ENCODE measurements at regions not wholly inside any gene's neighbourhood (a gene's known extent, or its start where the extent isn't known, plus 50 kb on each side); places are given as distances from the start of the nearest gene placed in this dataset.
"Not testable (repeated sequence)": the region's sequence is repeated elsewhere in the genome, so short reads cannot be mapped to it uniquely, and the experiment has no call there.

DNA sequence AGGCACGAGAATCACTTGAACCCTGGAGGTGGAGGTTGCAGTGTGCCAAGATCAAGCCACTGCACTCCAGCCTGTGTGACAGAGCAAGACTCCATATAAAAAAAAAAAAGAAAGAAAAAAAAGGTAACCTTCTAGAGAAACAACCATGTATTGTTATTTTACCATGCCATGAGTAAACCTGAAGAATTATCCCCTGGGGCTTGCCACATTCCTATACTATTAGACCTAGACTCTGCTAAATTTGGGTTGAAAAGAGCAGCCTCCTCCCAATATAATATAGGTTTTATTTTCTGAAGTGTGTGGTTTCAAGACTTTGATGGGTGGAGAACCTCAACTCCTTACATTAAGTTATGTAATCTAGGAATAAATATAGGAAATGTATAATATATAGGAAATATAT, 118.0 kb upstream of the KCTD3 start:
- in situ Hi-C loops (cut with HindIII; ENCODE audit: low sequenced_read_pairs); DNase-seq (ENCODE audit: low spot score): not testable (repeated sequence)

DNA sequence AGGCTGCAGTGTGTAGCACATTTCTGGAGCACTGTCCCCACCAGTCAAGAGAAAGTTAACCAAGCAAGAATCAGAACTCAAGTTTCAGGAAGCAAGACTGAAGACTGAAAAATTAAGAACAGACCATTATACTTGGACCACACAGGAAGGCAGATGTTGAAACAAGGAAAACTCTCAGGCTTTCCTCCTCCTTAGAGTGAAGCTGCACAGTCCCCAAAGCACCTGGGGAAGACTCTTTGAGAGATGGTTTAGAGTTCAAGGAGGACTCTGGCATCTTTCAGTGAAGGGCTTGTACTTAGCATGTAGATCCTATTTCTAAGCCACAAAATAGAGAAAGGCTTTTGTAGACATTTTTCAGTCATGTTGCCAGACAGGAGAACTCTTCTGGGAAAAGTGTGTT, 113.7 kb upstream of the KCTD3 start:
- in situ Hi-C loops (cut with HindIII; ENCODE audit: low sequenced_read_pairs), result no loop called here
- DNase-seq (ENCODE audit: low spot score), result no peak

DNA sequence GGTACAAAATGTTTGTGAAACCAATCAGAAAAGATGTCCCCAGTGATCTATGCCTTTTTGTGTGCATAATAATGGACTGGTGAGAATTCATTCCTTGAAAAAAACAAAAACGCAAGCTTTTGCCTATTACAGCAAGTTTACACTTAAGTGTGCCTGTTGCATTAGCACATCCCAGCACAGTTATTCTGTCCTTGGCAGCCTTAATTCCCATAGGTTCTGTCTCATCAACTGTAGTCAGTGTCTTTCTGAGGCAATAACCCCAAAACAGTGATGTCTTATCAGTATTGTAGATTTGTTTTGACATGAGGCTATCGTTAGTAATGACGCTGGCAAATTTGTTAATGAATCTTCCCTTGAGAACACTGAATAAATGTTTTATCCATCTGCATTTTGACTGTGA, 109.9 kb upstream of the KCTD3 start:
- in situ Hi-C loops (cut with HindIII; ENCODE audit: low sequenced_read_pairs), result no loop called here
- DNase-seq (ENCODE audit: low spot score), result no peak

DNA sequence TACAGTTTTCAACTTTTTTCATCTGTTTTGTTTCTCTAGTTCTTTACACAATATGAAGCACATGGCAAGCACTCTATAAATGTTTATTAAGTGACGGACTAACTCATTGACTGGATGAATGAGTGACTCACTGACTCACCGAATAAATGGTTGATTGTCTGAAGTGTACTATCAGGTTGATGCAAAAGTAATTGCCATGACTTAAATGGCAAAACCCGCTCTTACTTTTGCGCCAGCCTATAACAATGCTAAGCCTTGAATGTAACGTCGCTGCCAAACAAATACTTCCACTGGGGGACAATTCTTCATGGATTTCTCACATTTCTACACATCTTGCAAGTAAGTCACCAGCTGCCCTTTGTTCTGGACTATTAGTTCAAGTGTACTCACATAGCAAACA, 109.0 kb upstream of the KCTD3 start:
- DNase-seq (ENCODE audit: low spot score), result no peak
- in situ Hi-C loops (cut with HindIII; ENCODE audit: low sequenced_read_pairs), result no loop called here

DNA sequence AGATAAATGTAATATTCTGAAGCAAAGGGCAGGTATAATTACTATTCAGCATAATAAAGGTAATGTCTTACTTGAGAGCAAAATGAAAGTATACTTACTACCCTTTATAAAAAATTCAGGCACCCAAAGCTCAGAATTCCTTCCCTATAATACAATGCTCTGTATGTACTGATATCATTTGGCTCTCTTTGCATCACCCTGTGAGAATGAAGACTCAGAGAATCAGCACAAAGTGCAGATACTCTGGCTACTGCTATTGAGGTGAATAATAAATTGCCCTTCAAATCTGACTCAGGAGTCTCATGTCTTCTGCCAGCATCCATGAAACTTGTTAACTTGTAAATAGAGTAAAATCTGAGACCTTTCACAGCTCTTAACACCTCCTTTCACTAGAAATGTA, 108.5 kb upstream of the KCTD3 start:
- DNase-seq (ENCODE audit: low spot score), result no peak
- in situ Hi-C loops (cut with HindIII; ENCODE audit: low sequenced_read_pairs), result no loop called here

DNA sequence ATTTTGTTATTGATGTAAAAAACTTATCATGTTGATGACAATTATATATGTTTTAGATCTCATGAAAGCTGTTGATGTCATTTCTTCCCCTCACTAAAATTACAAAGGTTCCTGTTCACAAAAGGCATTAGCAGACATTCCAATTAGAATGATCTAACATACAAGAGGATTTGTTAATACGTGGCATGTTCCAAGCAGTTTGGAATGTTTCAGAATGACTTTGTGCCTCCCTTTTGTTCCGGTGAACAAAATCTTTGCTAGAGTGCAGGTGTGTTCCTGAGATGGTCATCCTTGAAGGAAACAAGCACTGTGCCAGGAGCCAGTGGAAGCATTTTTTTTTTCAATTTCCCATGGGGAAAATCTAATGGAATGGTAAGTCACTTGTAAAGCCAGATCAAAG, 108.0 kb upstream of the KCTD3 start:
- no peak for DNase-seq (ENCODE audit: low spot score)
- in situ Hi-C loops (cut with HindIII; ENCODE audit: low sequenced_read_pairs), result no loop called here

DNA sequence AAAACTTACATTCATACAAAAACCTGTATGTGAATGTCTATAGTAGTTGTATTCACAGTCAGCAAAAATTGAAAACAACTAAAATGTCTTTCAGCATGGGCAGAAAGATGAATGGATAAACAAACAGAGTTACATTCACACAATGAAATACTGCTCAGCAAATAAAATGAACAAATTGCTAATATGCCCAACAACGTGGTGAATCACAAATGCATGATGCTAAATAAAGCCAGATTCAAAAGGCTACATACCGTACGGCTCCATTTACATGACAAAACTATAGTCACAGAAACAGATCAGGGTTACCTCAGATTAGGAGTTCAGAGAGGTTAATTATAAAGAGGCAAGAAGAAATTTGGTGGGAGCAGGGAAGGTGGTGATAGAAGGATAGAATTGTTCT, 100.7 kb upstream of the KCTD3 start:
- in situ Hi-C loops (cut with HindIII; ENCODE audit: low sequenced_read_pairs), result no loop called here
- no peak for DNase-seq (ENCODE audit: low spot score)

DNA sequence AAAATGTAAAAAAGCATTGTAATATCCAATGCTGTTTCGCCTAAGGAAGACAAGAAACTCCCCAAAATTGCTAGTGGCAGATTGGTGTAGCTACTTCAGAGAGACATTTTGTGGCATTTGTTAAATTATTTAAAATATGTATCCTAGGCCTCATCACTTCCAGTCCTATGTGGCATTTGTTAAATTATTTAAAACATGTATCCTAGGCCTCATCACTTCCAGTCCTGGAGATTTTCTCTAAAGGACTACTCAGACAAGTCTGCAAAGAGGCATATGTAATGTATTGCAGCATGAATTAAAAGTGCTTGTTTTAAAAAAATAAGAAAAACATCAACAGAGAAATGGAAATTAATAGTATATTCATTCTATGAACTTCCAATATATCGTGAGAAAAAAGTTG, 95.6 kb upstream of the KCTD3 start:
- in situ Hi-C loops (cut with HindIII; ENCODE audit: low sequenced_read_pairs), result no loop called here
- DNase-seq (ENCODE audit: low spot score), result no peak

DNA sequence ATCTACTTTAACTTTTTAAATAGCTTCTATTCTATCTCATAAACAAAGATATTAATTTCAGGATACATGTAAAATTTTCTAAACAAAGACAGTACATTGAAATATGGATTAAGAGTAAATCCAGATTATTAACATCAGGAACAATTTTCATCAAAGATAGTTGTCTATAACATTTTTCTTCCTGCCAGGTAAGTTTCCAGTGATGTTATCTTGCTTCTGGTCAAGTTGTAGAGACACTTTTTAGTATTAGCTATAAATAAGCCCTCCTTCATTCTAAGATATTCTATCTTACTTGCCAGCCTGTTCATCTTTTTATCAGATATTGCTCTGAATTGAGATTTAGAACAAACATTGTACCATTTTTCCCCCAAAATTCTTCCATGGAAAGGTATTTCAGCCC, 94.4 kb upstream of the KCTD3 start:
- in situ Hi-C loops (cut with HindIII; ENCODE audit: low sequenced_read_pairs), result no loop called here
- no peak for DNase-seq (ENCODE audit: low spot score)

DNA sequence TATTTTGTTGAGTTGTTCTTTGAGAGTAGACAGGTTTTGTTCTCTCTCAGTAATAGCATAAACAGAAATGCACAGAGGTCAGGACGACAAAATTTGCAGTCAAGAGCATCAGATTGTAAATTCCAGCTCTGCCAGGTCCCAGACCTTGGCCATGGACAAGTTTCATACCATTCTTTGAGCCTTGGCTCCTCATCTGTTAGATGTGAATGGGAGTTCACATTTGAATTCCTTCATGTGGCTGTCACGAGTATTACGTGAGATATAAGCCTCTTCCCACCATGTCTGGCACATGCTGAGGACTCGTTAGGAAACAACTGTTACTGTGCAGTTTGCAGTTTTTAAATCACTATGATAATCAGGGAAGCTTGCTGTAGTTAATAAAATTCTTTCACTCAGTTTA, 93.2 kb upstream of the KCTD3 start:
- DNase-seq (ENCODE audit: low spot score), result no peak
- in situ Hi-C loops (cut with HindIII; ENCODE audit: low sequenced_read_pairs), result no loop called here

DNA sequence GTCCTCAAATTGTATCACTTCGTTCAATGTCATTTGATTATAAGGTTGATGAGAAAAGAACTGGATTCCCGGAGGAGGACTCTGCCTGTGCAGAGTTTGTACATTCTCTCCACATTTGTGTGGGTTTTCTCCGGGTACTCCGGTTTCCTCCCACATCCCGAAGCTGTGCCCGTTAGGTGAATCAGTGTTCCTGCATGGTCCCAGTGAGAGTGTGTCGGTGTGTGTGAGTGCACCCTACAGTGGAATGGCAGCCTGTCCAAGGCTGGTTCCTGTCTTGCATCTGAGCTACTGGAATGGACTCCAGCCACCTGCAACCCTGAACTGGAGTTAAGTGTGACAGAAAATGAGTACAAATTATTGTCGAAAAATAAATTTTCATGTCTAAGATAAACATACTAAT, 92.2 kb upstream of the KCTD3 start:
- no peak for DNase-seq (ENCODE audit: low spot score)
- in situ Hi-C loops (cut with HindIII; ENCODE audit: low sequenced_read_pairs), result no loop called here

DNA sequence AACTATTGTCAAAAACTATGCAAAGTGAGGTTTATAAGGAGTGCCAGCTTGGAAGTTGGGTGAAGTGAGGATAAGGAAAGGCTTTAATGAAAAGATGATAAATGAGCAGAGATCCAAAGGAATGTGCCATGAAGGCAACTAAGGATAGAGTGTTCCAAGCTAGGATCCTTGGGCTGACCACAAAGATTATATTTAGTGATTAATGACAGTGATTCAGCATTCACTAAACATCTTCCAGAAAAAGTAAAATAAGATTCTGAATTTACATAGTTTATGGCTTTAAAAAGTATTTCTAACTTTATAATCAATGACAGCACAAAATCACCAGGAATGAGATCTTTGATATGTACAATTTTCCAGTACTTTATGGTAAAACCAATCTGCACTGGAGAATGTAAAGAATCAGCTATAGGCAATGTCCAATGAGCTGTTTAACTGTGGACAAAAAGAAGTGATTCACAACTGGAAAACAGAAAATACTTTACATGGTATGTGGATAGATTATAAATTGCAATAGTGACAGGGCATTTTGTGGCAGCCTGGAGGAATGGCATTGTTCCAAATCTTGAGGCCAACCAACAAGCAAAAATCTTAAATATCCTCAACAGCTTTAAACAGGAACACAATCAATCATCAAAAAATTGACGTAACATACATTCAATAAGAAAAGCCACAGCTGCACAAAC, 91.2 kb upstream of the KCTD3 start:
- DNase-seq (ENCODE audit: low spot score), result no peak
- in situ Hi-C loops (cut with HindIII; ENCODE audit: low sequenced_read_pairs), result no loop called here

DNA sequence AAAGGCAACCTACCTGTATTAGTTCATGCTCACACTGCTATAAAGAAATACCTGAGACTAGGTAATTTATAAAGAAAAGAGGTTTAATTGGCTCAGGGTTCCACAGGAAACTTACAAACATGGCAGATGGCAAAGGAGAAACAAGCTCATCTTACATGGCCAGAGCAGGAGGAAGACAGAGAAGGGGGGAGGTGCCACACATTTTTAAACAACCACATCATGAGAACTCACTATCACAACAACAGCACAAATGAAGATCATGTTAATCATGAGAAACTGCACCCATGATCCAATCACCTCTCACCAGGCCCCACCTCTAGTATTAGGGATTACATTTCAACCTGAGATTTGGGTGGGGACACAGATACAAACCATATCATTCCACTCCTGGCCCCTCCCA, 90.6 kb upstream of the KCTD3 start:
- no peak for DNase-seq (ENCODE audit: low spot score)
- in situ Hi-C loops (cut with HindIII; ENCODE audit: low sequenced_read_pairs), result no loop called here

DNA sequence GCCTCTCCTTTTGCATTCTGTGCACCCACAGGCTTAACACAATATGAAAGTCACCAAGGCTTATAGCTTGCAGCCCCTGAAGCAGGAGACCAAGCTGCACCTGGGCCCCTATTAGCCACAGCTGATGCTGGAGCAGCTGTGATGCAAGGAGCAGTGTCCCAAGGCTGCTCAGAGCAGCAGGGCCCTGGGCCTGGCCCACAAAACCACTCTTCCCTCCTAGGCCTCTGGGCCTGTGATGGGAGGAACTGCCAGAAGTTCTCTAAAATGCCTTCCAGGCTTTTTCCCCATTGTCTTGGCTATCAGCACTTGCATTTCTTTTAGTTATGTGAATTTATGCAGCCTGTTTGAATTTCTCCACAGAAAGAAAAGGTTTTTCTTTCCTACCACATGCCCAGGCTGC, 89.5 kb upstream of the KCTD3 start:
- in situ Hi-C loops (cut with HindIII; ENCODE audit: low sequenced_read_pairs), result no loop called here
- no peak for DNase-seq (ENCODE audit: low spot score)

DNA sequence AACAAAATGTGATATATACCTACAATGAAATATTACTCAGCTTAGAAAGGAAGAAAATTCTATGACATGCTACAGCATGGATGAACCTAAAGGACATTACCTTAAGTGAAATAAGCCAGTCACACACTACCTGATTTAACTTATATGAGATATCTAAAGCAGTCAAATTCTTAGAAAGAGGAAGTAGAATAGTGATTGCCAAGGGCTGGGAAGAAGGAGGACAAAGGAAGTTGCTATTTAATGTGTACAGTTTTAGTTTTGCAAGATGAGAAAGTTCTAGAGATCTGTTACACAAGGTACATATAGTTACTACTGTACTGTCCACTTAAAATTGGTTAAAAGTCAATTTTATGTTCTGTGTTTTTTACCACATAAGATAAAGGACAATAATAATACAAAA, 87.5 kb upstream of the KCTD3 start:
- no peak for DNase-seq (ENCODE audit: low spot score)
- in situ Hi-C loops (cut with HindIII; ENCODE audit: low sequenced_read_pairs), result no loop called here

DNA sequence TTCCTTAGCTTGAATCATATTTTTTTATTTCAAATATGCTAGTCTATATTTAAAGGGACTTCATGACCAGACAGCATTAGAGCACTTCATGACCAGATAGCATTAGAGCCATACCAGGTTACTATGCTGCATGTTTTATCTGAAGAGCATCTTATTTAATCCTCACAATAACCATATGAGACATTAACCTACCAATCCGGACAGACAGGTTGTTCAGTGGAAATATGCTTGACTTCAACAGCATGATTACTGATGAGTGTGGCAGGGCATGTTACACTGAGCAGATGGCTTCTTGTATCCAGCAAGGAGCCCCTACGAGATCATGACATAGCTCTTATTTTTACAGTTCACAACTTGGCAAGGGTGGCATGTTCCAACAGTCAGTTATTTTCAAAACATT, 85.0 kb upstream of the KCTD3 start:
- peak; percentile 5 for DNase-seq (ENCODE audit: low spot score)
- in situ Hi-C loops (cut with HindIII; ENCODE audit: low sequenced_read_pairs), result no loop called here

DNA sequence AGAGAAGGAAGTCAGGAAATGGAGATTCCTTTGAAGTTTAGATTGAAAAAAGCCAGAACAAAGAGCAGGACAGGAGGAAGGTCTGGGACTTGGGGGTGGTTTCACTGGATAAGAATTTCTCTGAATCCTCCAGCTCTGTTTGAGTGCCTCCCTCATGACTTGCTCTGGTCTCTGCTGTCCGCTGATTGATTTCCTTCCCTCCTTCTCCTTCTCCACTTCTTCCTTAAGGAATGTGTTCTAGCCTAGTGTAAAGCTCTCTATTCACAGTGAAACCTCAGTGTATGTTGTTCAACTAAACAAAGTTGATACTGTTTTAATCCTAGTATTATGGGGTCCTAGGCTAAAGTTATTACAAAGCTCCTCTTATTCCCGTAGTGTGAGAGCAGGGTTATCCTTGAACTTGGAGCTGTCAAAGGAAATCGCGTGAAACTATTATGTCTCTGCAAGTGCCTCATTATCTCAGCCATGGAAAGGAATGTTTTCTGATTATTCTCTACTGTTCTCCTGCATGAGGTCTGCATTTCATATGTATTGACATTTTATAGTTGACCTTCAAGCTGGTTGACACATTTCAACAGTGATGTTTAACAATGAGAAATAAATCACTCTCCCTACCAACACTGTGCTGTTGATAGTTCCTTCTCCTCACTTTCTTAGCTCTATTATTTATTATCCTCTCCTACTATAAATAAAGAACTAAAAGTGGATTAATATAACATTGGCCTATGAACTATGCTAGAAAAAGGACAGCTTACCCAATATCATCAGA, 82.7 kb upstream of the KCTD3 start:
- no peak for DNase-seq (ENCODE audit: low spot score)
- in situ Hi-C loops (cut with HindIII; ENCODE audit: low sequenced_read_pairs), result no loop called here

DNA sequence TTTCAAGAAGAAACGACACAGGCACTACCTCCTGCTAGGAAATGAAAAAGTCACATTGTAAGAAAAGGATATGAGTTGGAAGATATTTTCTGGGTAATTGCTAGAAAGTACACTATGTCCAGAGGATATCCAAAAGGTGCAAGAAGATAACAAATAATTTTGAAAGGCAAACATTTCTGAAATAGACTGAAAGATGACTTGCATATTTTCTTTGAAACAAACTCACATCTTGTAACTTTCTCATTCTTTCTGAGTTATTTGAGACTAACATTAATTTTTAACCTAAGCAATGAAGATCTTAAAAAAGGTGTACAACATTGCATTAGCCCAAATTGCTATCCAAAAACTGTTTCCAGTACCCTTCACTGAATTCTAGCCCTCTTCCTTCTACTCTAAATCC, 79.6 kb upstream of the KCTD3 start:
- in situ Hi-C loops (cut with HindIII; ENCODE audit: low sequenced_read_pairs), result no loop called here

DNA sequence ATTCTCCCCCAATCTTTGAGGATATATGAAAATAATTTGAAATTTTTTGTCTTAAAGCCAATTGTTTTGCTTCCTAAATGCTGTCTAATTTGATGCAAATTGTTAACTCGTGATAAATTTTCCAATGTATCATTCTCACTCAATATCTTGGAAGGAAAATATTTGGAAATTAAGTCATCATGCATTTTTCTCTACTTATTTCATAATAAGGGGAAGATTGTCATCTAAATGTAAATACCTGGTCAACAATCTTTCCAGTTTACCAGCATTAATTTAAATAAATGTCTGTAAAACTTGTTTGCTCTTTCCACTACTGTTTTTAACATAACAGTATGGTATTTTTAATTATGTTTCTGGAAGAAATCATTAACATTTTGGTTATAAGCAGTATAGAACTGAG, 78.3 kb upstream of the KCTD3 start:
- in situ Hi-C loops (cut with HindIII; ENCODE audit: low sequenced_read_pairs), result no loop called here

More for the DNA sequence above, 79.6 kb upstream of the KCTD3 start:
- no peak for DNase-seq (ENCODE audit: low spot score)

DNA sequence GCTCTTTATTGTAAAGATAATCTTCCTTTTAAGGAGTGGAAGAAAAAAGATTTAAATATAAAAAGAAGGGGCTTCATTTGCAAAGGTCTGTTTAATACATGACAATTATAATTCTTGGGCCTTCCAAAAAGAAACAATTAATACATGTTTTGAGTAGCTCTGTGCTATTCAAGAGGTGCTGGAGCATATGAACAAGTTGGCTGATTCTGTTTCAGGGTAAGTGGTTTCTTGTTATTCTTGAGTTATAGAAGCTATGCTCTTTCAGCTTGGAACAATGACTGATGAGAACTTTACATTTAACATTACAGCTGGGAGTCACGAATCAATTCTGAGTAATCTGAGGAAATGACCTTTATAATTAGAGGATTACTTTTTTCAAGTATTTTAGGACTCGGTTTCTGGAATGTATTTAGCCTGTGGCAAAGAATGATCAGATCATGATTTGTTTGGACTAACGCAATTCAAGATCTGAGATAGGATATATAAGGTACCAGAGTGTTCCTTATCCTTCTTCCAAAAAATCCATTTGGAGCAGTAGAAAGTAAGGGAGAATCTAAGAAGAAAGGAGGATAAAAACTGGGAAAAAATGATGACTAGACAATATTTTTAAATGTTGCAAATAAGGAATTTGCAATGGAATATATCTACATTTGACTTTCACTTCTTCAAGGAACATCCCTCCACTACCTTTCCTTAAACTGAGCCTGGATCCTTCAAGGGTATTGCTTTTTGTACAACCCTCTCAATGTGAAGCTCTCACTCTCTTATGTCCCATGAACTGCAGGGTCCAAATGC, 77.1 kb upstream of the KCTD3 start:
- in situ Hi-C loops (cut with HindIII; ENCODE audit: low sequenced_read_pairs), result no loop called here
- no peak for DNase-seq (ENCODE audit: low spot score)

More for the DNA sequence above, 78.3 kb upstream of the KCTD3 start:
- DNase-seq (ENCODE audit: low spot score), result no peak

Measured in G401 (cell line).